GM12878 (cell line): ENCODE measurements at regions not wholly inside any gene's neighbourhood (a gene's known extent, or its start where the extent isn't known, plus 50 kb on each side); places are given as distances from the start of the nearest gene placed in this dataset.

Experiments
- ATAC-seq: fragments of 200-7000 bp; cut with Tn5 transposase; 3 replicates; pipeline ENCODE4 v1.9.1; 2020; ENCODE audit warnings: mild to moderate bottlenecking, moderate library complexity
- BruUV-seq: library from RNA; stranded (reverse); fragments of 400-500 nt; replicated peaks from 2 replicates; lab custom pipeline; 2021; lab: Mats Ljungman, UMichigan
- CTCF ChIA-PET: fragments of 300-600 bp; sonication (Branson Sonifier 250); formaldehyde crosslinking; extraction: SDS; loops from one replicate; lab custom pipeline; 2021; ENCODE audit warnings: inconsistent platforms; lab: Yijun Ruan, JAX
- POLR2A ChIA-PET: fragments of 350-600 bp; formaldehyde crosslinking; extraction: SDS; loops from one replicate; lab custom pipeline; 2021; ENCODE audit warnings: inconsistent platforms; lab: Charles Lee
- RAD21 ChIA-PET: fragments of 300-600 bp; sonication (Branson Sonifier 250); formaldehyde crosslinking; loops from one replicate; lab custom pipeline; 2023; ENCODE audit warnings: antibody characterized with exemption; ENCODE audit not compliant: unreplicated experiment; lab: Charles Lee
- SMC1A ChIA-PET: fragments of 300-600 bp; sonication (Branson Sonifier 250); formaldehyde crosslinking; loops from one replicate; lab custom pipeline; 2023; ENCODE audit not compliant: unreplicated experiment, uncharacterized antibody; lab: Charles Lee
- DNase-seq: peaks from one replicate; pipeline ENCODE4 v3.0.0-alpha.2; 2011; ENCODE audit warnings: low read depth, low spot score
- FAIRE-seq: peaks from 3 replicates; lab custom pipeline; 2011; peaks lifted over from hg19 to GRCh38; lab: Jason Lieb, UNC
- H2AFZ ChIP-seq: 2 replicates; pipeline ENCODE4 v1.6.0; 2011; ENCODE audit warnings: low read depth, low read length, control low read depth; ENCODE audit not compliant: control insufficient read depth
- H3K27ac ChIP-seq: 2 replicates; pipeline ENCODE4 v1.5.1; 2011; ENCODE audit warnings: control low read depth; ENCODE audit not compliant: control insufficient read depth, insufficient read depth
- H3K27me3 ChIP-seq, 2 experiments: replicated peaks in 1 of 2; 2 replicates each; pipeline versions ENCODE4 v1.6.0 to v1.6.1; 2011; ENCODE audit warnings: low read length in 1 of 2; ENCODE audit not compliant: control insufficient read depth in 2 of 2, insufficient read depth in 2 of 2
- H3K36me3 ChIP-seq, 2 experiments: 2 replicates each; pipeline ENCODE4 v1.5.1; 2011; ENCODE audit warnings: low read length in 1 of 2; ENCODE audit not compliant: control insufficient read depth in 2 of 2, insufficient read depth in 2 of 2
- H3K4me1 ChIP-seq: 2 replicates; pipeline ENCODE4 v1.6.1; 2011; ENCODE audit warnings: mild to moderate bottlenecking, low read length, moderate library complexity, mixed read lengths; ENCODE audit not compliant: control insufficient read depth, insufficient read depth
- H3K4me2 ChIP-seq: 2 replicates; pipeline ENCODE4 v1.6.0; 2011; ENCODE audit warnings: control low read depth; ENCODE audit not compliant: control insufficient read depth, insufficient read depth
- H3K4me3 ChIP-seq: fragments of 200-600 bp; sonication (generic); 2 replicates; pipeline ENCODE4 v1.5.1; 2016
- H3K79me2 ChIP-seq: 2 replicates; pipeline ENCODE4 v1.6.0; 2011; ENCODE audit warnings: low read length; ENCODE audit not compliant: control insufficient read depth, insufficient read depth
- H3K9ac ChIP-seq: 2 replicates; pipeline ENCODE4 v1.8.0; 2011; ENCODE audit warnings: low read length, control low read depth, mixed read lengths; ENCODE audit not compliant: control insufficient read depth, insufficient read depth
- H3K9me3 ChIP-seq: replicated peaks from 3 replicates; pipeline ENCODE4 v1.5.1; 2011; ENCODE audit warnings: mild to moderate bottlenecking, low read length; ENCODE audit not compliant: control insufficient read depth, insufficient read depth
- H4K20me1 ChIP-seq: 2 replicates; pipeline ENCODE4 v1.6.0; 2011; ENCODE audit not compliant: control insufficient read depth, insufficient read depth
- BMI1 ChIP-seq: fragments of 450-650 bp; IDR thresholded peaks from 2 replicates; pipeline ENCODE4 v1.6.1; 2016; ENCODE audit warnings: mild to moderate bottlenecking, moderate library complexity, borderline replicate concordance
- CUX1 ChIP-seq: IDR thresholded peaks from 2 replicates; pipeline ENCODE4 v1.6.1; 2012; ENCODE audit warnings: improper control_type of control experiment, low read depth, low read length; ENCODE audit not compliant: insufficient replicate concordance
- DPF2 ChIP-seq: fragments of 450-650 bp; IDR thresholded peaks from 2 replicates; pipeline ENCODE4 v1.6.1; 2017; ENCODE audit warnings: mild to moderate bottlenecking
- IKZF2 ChIP-seq, 2 experiments: fragments of 450-650 bp; IDR thresholded peaks; 2 replicates each; pipeline ENCODE4 v1.6.1; 2017; ENCODE audit warnings: mild to moderate bottlenecking in 2 of 2, moderate library complexity in 2 of 2
- IRF3 ChIP-seq: fragments of 450-650 bp; IDR thresholded peaks from 2 replicates; pipeline ENCODE4 v1.6.1; 2014; ENCODE audit warnings: mild to moderate bottlenecking
- MTA3 ChIP-seq: IDR thresholded peaks from 2 replicates; pipeline ENCODE4 v1.6.1; 2012; ENCODE audit warnings: low read length, inconsistent platforms, borderline replicate concordance
- POU2F2 ChIP-seq: IDR thresholded peaks from 3 replicates; pipeline ENCODE4 v1.6.1; 2011; ENCODE audit warnings: low read depth, mild to moderate bottlenecking, low read length, borderline replicate concordance
- RB1 ChIP-seq: fragments of 450-650 bp; formaldehyde crosslinking; IDR thresholded peaks from 2 replicates; pipeline ENCODE4 v1.6.1; 2017; ENCODE audit warnings: mild to moderate bottlenecking, borderline replicate concordance
- RUNX3 ChIP-seq: IDR thresholded peaks from 2 replicates; pipeline ENCODE4 v1.6.1; 2012; ENCODE audit warnings: low read length, inconsistent platforms
- SMARCA5 ChIP-seq: fragments of 450-650 bp; IDR thresholded peaks from 2 replicates; pipeline ENCODE4 v1.6.1; 2017; ENCODE audit warnings: mild to moderate bottlenecking
- SUPT20H ChIP-seq: IDR thresholded peaks from 2 replicates; pipeline ENCODE4 v1.6.1; 2011; ENCODE audit warnings: low read depth, mild to moderate bottlenecking, low read length, moderate library complexity, borderline replicate concordance; ENCODE audit not compliant: control insufficient read depth
- ZNF217 ChIP-seq: fragments of 450-650 bp; IDR thresholded peaks from 2 replicates; pipeline ENCODE4 v1.6.1; 2017; ENCODE audit warnings: antibody characterized with exemption, mild to moderate bottlenecking
- ZNF384 ChIP-seq: IDR thresholded peaks from 2 replicates; pipeline ENCODE4 v1.6.1; 2012; ENCODE audit warnings: low read depth, mild to moderate bottlenecking, low read length, improper control_type of control experiment, borderline replicate concordance
- WGBS: methylation state at CpG from one replicate; pipeline ENCODE4 v1.1.6; 2016; ENCODE audit warnings: low lambda C conversion rate; ENCODE audit not compliant: insufficient replicate concordance, insufficient coverage; ENCODE audit errors: missing lambda C conversion rate; 5-methylcytosine and 5-hydroxymethylcytosine counted together
- in situ Hi-C: fragments of 300-500 bp; cut with MboI; formaldehyde crosslinking; loops from 9 replicates; pipeline ENCODE4 v1.14.3; 2018; ENCODE audit warnings: mixed read lengths
- intact Hi-C: fragments of 100-400 bp; cut with micrococcal nuclease; formaldehyde crosslinking; loops from one replicate; pipeline ENCODE4 v1.14.2; 2022; ENCODE audit not compliant: unreplicated experiment
- TF ChIP-seq, protein P1 (sequence below): fragments of 450-650 bp; IDR thresholded peaks from 2 replicates; pipeline ENCODE4 v1.6.1; 2017; ENCODE audit warnings: borderline replicate concordance
- TF ChIP-seq, protein P2 (sequence below): fragments of 150-350 bp; IDR thresholded peaks from 2 replicates; pipeline ENCODE4 v1.6.1; 2014; ENCODE audit warnings: mild to moderate bottlenecking, low read depth, low read length

GRCh38 chr2:172285010-172285621, 142.3 kb upstream of the ITGA6 start (continued):
- TF ChIP-seq RUNX3 (no peak), ZNF384 (no peak)
- TF ChIP-seq, protein P1, sequence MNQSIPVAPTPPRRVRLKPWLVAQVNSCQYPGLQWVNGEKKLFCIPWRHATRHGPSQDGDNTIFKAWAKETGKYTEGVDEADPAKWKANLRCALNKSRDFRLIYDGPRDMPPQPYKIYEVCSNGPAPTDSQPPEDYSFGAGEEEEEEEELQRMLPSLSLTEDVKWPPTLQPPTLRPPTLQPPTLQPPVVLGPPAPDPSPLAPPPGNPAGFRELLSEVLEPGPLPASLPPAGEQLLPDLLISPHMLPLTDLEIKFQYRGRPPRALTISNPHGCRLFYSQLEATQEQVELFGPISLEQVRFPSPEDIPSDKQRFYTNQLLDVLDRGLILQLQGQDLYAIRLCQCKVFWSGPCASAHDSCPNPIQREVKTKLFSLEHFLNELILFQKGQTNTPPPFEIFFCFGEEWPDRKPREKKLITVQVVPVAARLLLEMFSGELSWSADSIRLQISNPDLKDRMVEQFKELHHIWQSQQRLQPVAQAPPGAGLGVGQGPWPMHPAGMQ: no peak

DNA sequence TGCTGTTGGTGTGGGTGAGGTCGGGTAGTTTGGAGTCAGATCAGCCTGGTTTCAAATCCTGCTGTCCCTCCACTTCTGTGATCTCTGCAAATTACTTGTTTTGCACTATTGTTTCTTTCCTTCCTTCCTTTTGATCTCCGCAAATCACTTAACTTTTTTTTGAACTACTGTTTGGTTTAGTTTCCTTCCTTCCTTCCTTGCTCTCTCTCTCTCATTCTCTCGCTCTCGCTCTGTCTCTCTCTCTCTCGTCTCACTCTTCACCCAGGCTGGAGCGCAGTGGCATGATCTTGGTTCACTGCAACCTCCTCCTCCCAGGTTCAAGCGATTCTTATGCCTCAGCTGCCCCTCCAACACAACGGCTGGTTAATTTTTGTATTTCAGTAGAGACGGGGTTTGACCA, 141.6 kb upstream of the ITGA6 start:
- CTCF ChIA-PET: interaction anchor here (0.6 kb wide), 1 partner anchor 651 kb away, joined by 3 read pairs; no protein-coding TSS in a partner anchor
- in situ Hi-C loops (no loop called here), intact Hi-C loops (no loop called here)
- DNase-seq: no peak
- Histone ChIP-seq H3K36me3 (no peaks in the 10 kb centered on the region), H3K4me2 (no peak overlapping the region), H2AFZ (no peak overlapping the region), H3K27me3 (no peaks in the 10 kb centered on the region), H3K9ac (no peak overlapping the region), H3K27ac (no peak overlapping the region), H4K20me1 (no peaks in the 10 kb centered on the region), H3K4me3 (no peak overlapping the region), H3K4me1 (no peaks in the 10 kb centered on the region), H3K9me3 (no peaks in the 10 kb centered on the region), H3K79me2 (no peaks in the 10 kb centered on the region)
- POLR2A ChIA-PET: no interaction called here
- RAD21 ChIA-PET: no interaction called here
- no peak for ATAC-seq
- BruUV-seq: no TSS peak
- 32% methylated on average over 9 of the region's 9 CpGs for WGBS
- no peak for FAIRE-seq
- SMC1A ChIA-PET: no interaction called here
- TF ChIP-seq, protein P2, sequence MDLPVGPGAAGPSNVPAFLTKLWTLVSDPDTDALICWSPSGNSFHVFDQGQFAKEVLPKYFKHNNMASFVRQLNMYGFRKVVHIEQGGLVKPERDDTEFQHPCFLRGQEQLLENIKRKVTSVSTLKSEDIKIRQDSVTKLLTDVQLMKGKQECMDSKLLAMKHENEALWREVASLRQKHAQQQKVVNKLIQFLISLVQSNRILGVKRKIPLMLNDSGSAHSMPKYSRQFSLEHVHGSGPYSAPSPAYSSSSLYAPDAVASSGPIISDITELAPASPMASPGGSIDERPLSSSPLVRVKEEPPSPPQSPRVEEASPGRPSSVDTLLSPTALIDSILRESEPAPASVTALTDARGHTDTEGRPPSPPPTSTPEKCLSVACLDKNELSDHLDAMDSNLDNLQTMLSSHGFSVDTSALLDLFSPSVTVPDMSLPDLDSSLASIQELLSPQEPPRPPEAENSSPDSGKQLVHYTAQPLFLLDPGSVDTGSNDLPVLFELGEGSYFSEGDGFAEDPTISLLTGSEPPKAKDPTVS: no peak
- TF ChIP-seq BMI1 (no peak), POU2F2 (no peak), RB1 (no peak), SMARCA5 (no peak), ZNF217 (no peak), IRF3 (no peak), CUX1 (no peak), MTA3 (no peak), IKZF2 (IDR thresholded peaks at IDR 0.05) (no peak), SUPT20H (no peak), DPF2 (no peak)
